HCT116 (cell line): ENCODE measurements at regions not wholly inside any gene's neighbourhood (a gene's known extent, or its start where the extent isn't known, plus 50 kb on each side); places are given as distances from the start of the nearest gene placed in this dataset.
"Not testable (repeated sequence)": the region's sequence is repeated elsewhere in the genome, so short reads cannot be mapped to it uniquely, and the experiment has no call there.

Experiments
- ATAC-seq: fragments of 200-7000 bp; cut with Tn5 transposase; 2 replicates; pipeline ENCODE4 v1.9.1; 2020; ENCODE audit warnings: mild to moderate bottlenecking, moderate library complexity
- BruUV-seq: library from RNA; stranded (reverse); fragments of 400-500 nt; replicated peaks from 2 replicates; lab custom pipeline; 2021; lab: Mats Ljungman, UMichigan
- CTCF ChIA-PET: fragments of 300-600 bp; sonication (Branson Sonifier 250); formaldehyde crosslinking; loops from one replicate; lab custom pipeline; 2021; ENCODE audit warnings: antibody characterized with exemption; lab: Charles Lee
- POLR2A ChIA-PET: fragments of 300-600, 350-600 bp; sonication (Branson Sonifier 250); formaldehyde crosslinking; loops from one replicate; lab custom pipeline; 2021; ENCODE audit warnings: antibody characterized with exemption; lab: Charles Lee
- RAD21 ChIA-PET, 2 experiments: fragments of 300-600 bp; sonication (Branson Sonifier 250); formaldehyde crosslinking; loops; one replicate each; lab custom pipeline; 2023; ENCODE audit warnings: low total read pairs in 2 of 2; ENCODE audit not compliant: uncharacterized antibody in 2 of 2, unreplicated experiment in 2 of 2, low non-redundant PET in 1 of 2; lab: Charles Lee
- DNase-seq: peaks from one replicate; pipeline ENCODE4 v3.0.0-alpha.2; 2010; ENCODE audit warnings: low read depth, low spot score
- H2AFZ ChIP-seq: fragments of 200-600 bp; shearing (Covaris generic), sonication (generic); 2 replicates; pipeline ENCODE4 v1.6.1; 2017; ENCODE audit warnings: low read depth, mixed run types, mixed read lengths, antibody characterized with exemption, low read length; ENCODE audit not compliant: poor library complexity, severe bottlenecking
- H3K27ac ChIP-seq: 2 replicates; pipeline ENCODE4 v1.5.1; 2012; ENCODE audit warnings: low read depth, low read length
- H3K27me3 ChIP-seq: fragments of 200-600 bp; sonication (generic); 2 replicates; pipeline ENCODE4 v1.6.1; 2016; ENCODE audit warnings: mixed run types, low read length, mixed read lengths; ENCODE audit not compliant: insufficient read depth
- H3K36me3 ChIP-seq, 2 experiments: fragments of 200-500 bp in 1 of 2; fragments of 200-600 bp in 1 of 2; sonication (Bioruptor generic) in 1 of 2; sonication (generic) in 1 of 2; 2 replicates each; pipeline versions ENCODE4 v1.5.1 to v1.6.1; 2014 to 2016; ENCODE audit warnings: low read length in 2 of 2, inconsistent platforms in 1 of 2, mixed read lengths in 1 of 2, mixed run types in 1 of 2; ENCODE audit not compliant: insufficient read depth in 2 of 2, control insufficient read depth in 1 of 2
- H3K4me1 ChIP-seq, 2 experiments: fragments of 200-600 bp in 1 of 2; sonication (generic) in 1 of 2; 2 replicates each; pipeline versions ENCODE4 v1.5.1 to v1.6.1; 2012 to 2017; ENCODE audit warnings: low read length in 2 of 2, inconsistent platforms in 1 of 2, mild to moderate bottlenecking in 1 of 2, mixed read lengths in 1 of 2, mixed run types in 1 of 2, moderate library complexity in 1 of 2; ENCODE audit not compliant: insufficient read depth in 2 of 2, control insufficient read depth in 1 of 2
- H3K4me2 ChIP-seq: fragments of 200-600 bp; sonication (generic); 2 replicates; pipeline ENCODE4 v1.6.1; 2017; ENCODE audit warnings: mixed run types, low read length, mixed read lengths
- H3K4me3 ChIP-seq, 2 experiments: fragments of 200-600 bp in 1 of 2; sonication (generic) in 1 of 2; replicated peaks in 1 of 2; 2 replicates each; pipeline ENCODE4 v1.5.1; 2011 to 2016; ENCODE audit warnings: low read length in 2 of 2, control low read depth in 1 of 2, low read depth in 1 of 2, mild to moderate bottlenecking in 1 of 2, mixed read lengths in 1 of 2, mixed run types in 1 of 2
- H3K79me2 ChIP-seq: fragments of 200-600 bp; sonication (generic); 2 replicates; pipeline ENCODE4 v1.6.1; 2017; ENCODE audit warnings: mild to moderate bottlenecking, mixed run types, low read length, moderate library complexity, mixed read lengths; ENCODE audit not compliant: insufficient read depth
- H3K9ac ChIP-seq: fragments of 200-600 bp; sonication (generic); 2 replicates; pipeline ENCODE4 v1.6.1; 2016; ENCODE audit warnings: low read length, mixed read lengths
- H3K9me2 ChIP-seq: fragments of 200-600 bp; sonication (generic), shearing (Covaris generic); 2 replicates; pipeline ENCODE4 v1.6.1; 2017; ENCODE audit warnings: mixed run types, mild to moderate bottlenecking, moderate library complexity; ENCODE audit not compliant: insufficient read depth
- H3K9me3 ChIP-seq, 2 experiments: fragments of 200-500 bp in 1 of 2; fragments of 200-600 bp in 1 of 2; sonication (Bioruptor generic) in 1 of 2; sonication (generic) in 1 of 2; 2 replicates each; pipeline ENCODE4 v1.6.1; 2014 to 2017; ENCODE audit warnings: low read length in 2 of 2, mixed read lengths in 2 of 2, inconsistent platforms in 1 of 2, low read depth in 1 of 2, mild to moderate bottlenecking in 1 of 2, mixed run types in 1 of 2, moderate library complexity in 1 of 2; ENCODE audit not compliant: control insufficient read depth in 1 of 2, insufficient read depth in 1 of 2
- H4K20me1 ChIP-seq: fragments of 200-600 bp; sonication (generic), shearing (Covaris generic); 2 replicates; pipeline ENCODE4 v1.6.1; 2017; ENCODE audit warnings: mixed run types, mild to moderate bottlenecking, moderate library complexity; ENCODE audit not compliant: insufficient read depth
- CEBPB ChIP-seq: IDR thresholded peaks from 2 replicates; pipeline ENCODE4 v1.6.1; 2012; ENCODE audit warnings: low read depth
- EGR1 ChIP-seq: IDR thresholded peaks from 2 replicates; pipeline ENCODE4 v1.6.1; 2012; ENCODE audit warnings: low read depth
- FOSL1 ChIP-seq: IDR thresholded peaks from 2 replicates; pipeline ENCODE4 v1.6.1; 2012; ENCODE audit warnings: low read depth
- JUND ChIP-seq: IDR thresholded peaks from 2 replicates; pipeline ENCODE4 v1.6.1; 2012
- POLR2A ChIP-seq: IDR thresholded peaks from 2 replicates; pipeline ENCODE4 v1.7.0; 2011; ENCODE audit warnings: borderline replicate concordance; ENCODE audit not compliant: insufficient read depth, insufficient read length; ENCODE audit errors: extremely low read depth
- RAD21 ChIP-seq: IDR thresholded peaks from 2 replicates; pipeline ENCODE4 v1.6.1; 2012; ENCODE audit warnings: low read depth, mild to moderate bottlenecking
- SRF ChIP-seq: IDR thresholded peaks from 2 replicates; pipeline ENCODE4 v1.6.1; 2012; ENCODE audit warnings: low read depth
- intact Hi-C: fragments of 100-400 bp; cut with micrococcal nuclease; formaldehyde crosslinking; loops from 2 replicates; pipeline ENCODE4 v1.10.0; 2022
- TF ChIP-seq, protein P1 (sequence below): IDR thresholded peaks from 2 replicates; pipeline ENCODE4 v1.6.1; 2012

DNA sequence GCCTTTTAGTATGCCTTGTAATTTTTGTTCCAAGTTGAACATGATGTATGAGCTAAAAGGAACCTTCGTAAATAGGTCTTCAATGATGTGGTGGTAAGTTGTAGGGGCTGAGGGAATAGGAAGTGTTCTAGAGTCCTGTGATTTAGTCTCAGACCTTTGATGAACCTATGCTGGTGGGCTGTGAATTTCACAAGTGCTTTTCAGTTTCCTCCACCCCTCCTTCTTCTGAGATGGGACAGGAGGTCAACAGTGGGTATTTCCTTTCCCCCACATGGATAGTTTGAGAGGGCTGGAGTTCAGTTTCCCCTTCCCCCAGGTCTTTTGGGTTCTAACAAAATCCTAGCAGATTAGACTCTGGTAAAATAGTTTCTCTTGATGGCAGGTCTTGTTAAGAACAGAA lies 121.0 kb upstream of the ATXN1 start:
- BruUV-seq, result no TSS peak
- no peak overlapping the region for H3K27ac ChIP-seq
- TF ChIP-seq, protein P1, sequence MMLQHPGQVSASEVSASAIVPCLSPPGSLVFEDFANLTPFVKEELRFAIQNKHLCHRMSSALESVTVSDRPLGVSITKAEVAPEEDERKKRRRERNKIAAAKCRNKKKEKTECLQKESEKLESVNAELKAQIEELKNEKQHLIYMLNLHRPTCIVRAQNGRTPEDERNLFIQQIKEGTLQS, result no peak
- TF ChIP-seq FOSL1, result no peak
- no peak for TF ChIP-seq SRF
- TF ChIP-seq JUND, result no peak
- POLR2A ChIA-PET, result no interaction called here
- no peaks in the 10 kb centered on the region; the same call in 1 of the 2 replicates for H3K27me3 ChIP-seq
- H3K9me2 ChIP-seq, result no peaks in the 10 kb centered on the region
- H3K79me2 ChIP-seq, result no peaks in the 10 kb centered on the region
- H2AFZ ChIP-seq, result no peak overlapping the region
- no peaks in the 10 kb centered on the region for H3K9me3 ChIP-seq
- DNase-seq (no peak), ATAC-seq (no peak)
- no peaks in the 10 kb centered on the region for H3K4me1 ChIP-seq
- no peaks in the 10 kb centered on the region for H3K36me3 ChIP-seq
- H3K4me2 ChIP-seq, result no peak overlapping the region
- RAD21 ChIA-PET, result no interaction called here
- H3K4me3 ChIP-seq, result no peak overlapping the region
- CTCF ChIA-PET, result no interaction called here
- intact Hi-C loops, result no loop called here
- no peaks in the 10 kb centered on the region for H4K20me1 ChIP-seq
- H3K9ac ChIP-seq, result no peak overlapping the region

DNA sequence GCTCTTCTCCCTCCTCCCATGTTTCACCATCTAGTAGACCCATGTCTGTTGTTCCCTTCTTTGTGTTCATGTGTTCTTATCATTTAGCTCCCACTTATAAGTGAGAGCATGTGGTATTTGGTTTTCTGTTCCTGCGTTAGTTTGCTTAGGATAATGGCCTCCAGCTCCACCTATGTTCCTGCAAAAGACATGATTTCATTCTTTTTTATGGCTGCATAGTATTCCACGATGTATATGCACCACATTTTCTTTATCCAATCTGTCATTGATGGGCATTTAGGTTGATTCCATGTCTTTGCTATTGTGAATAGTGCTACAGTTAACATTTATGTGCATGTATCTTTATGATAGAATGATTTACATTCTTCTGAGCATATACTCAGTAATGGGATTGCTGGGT lies 115.6 kb upstream of the ATXN1 start:
- ATAC-seq, H3K79me2 ChIP-seq, H4K20me1 ChIP-seq, H3K4me2 ChIP-seq, H2AFZ ChIP-seq, RAD21 ChIA-PET, H3K36me3 ChIP-seq, H3K9me2 ChIP-seq, H3K27me3 ChIP-seq, BruUV-seq, H3K4me3 ChIP-seq, H3K27ac ChIP-seq, H3K4me1 ChIP-seq, CTCF ChIA-PET, H3K9ac ChIP-seq, POLR2A ChIA-PET, DNase-seq, H3K9me3 ChIP-seq, intact Hi-C loops: not testable (repeated sequence)

DNA sequence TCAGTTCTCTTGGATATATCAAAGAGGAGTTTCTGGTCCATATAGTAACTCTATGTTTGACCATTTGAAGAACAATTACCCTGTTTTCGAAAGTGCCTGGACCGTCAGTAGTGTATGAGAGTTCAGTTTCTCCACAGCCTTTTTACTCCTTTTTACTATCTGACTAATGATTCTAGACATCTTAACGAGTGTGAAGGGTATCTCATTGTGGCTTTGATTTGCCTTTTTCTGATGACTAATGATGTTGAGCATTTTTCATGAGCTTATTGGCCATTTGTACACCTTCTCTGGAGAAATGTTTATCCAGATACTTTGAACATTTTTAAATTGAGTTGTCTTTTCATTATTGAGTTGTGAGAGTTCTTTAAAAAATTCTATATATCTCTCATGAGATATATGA lies 114.9 kb upstream of the ATXN1 start:
- ChIA-PET POLR2A (no interaction called here), CTCF (no interaction called here), RAD21 (no interaction called here)
- H3K4me2 ChIP-seq, result no peak overlapping the region
- H3K27ac ChIP-seq, result no peak overlapping the region
- DNase-seq, result no peak
- H3K9me2 ChIP-seq, result no peaks in the 10 kb centered on the region
- intact Hi-C loops, result no loop called here
- ATAC-seq, result no peak
- no peak overlapping the region for H2AFZ ChIP-seq
- H3K9me3 ChIP-seq, result no peaks in the 10 kb centered on the region
- H3K9ac ChIP-seq, result no peak overlapping the region
- BruUV-seq, result no TSS peak
- no peaks in the 10 kb centered on the region for H3K4me1 ChIP-seq
- no peaks in the 10 kb centered on the region for H3K36me3 ChIP-seq
- H4K20me1 ChIP-seq, result no peaks in the 10 kb centered on the region
- no peak overlapping the region for H3K4me3 ChIP-seq
- no peak for TF ChIP-seq POLR2A
- TF ChIP-seq, protein P1, result no peak
- TF ChIP-seq FOSL1, result no peak
- TF ChIP-seq EGR1, result no peak
- no peak for TF ChIP-seq CEBPB
- no peak for TF ChIP-seq RAD21
- no peaks in the 10 kb centered on the region for H3K79me2 ChIP-seq
- no peaks in the 10 kb centered on the region for H3K27me3 ChIP-seq
